ENCODE measurements at regions not wholly inside any gene's neighbourhood (a gene's known extent, or its start where the extent isn't known, plus 50 kb on each side); places are given as distances from the start of the nearest gene placed in this dataset.

DNA sequence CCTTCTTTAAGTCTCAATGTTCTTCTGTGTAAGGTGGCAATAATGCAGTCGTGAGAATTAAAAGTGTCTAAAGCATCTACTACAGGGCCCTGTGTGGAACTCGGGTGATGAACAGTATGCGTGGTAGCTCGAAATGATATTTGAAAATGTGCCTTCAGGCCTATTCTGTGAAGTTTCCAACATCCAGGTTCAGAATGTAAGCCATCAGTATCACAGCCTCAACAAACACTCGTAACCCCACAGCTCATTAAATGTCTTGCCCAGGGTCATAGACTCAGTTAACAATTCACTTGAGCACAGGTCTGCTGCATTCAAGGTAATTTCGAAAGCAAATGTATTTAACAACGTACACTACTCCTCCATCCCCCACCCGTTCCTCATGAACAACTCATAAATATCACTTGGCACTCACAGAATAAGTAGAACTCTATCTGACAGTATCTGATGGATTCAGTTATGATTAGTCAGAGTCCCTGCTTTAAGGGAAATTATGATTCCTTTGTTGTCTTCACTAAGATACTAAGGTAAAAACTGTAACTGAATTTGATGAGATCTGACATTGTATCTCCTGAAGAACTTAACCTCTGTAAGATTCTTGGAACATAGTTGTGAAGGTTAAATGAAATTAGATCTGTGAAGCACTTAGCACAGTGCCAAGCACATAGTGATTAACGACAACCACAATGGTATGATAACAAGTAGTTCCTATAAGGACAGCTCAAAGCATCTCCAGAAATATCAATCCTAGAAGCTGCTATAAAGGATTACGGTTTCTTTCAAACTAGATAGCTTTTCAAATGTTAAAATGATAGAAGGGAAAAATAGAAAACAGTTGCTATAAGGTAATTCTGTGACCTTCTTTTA lies 642.3 kb downstream of the TBL1XR1 start:
- DNase-seq (ENCODE audit: low read depth) = no peak

DNA sequence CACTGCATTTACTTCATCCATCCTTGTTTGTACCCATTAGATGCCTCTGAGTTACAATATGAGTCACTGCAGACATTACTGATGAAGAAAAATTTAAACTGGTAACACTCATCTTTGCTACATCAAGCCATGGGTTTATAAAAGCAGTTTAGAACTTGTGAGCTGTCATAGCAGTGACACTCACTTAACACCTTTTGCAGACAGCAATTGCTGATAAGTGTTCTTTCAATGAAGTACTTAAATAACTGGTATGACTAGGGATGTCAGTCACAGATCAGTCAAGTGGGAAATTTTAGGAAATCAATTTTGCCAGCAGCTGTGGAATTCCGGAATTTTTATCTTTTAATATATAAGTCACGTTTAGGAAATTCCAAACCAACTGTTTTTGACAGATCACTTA lies 643.0 kb downstream of the TBL1XR1 start:
- DNase-seq (ENCODE audit: low read depth) = no peak

DNA sequence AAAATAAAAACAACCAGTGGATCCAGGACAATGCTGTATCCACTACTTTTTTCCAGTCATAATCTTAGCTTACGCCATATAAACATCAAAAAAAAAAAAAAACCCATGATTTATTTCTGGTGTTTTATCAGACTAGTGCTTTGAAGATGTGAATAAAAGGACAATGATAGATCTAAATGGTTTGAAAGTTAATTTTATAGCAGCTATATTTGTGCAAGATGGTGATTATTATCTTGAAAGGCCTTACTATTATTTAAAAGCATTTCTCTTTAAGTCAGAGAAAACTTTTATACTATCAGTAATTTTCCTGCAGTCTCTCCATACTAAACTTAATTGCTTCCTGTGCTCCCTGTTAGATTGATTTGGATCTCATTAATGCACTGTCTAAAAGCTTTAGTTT lies 670.3 kb downstream of the TBL1XR1 start:
- no peak for DNase-seq (ENCODE audit: low read depth)

DNA sequence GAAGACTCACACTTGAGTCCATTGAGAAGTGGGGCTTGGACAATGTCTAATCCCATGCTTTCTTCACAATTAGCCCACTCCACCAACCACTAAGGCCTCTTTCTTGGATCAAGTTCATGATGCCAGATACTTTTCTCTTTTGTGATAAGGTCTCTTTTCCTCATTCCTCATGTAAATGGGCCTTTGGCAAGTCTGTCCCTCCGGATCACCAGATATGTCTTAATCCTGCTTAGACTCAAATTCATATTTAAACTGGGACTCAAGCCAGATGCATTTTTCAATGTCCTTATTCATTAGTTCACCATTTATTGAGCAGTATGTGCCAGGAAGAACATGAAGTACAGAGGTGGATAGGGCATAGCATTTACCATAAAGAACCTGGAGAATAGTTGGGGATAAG lies 671.1 kb downstream of the TBL1XR1 start:
- DNase-seq (ENCODE audit: low read depth) = no peak

DNA sequence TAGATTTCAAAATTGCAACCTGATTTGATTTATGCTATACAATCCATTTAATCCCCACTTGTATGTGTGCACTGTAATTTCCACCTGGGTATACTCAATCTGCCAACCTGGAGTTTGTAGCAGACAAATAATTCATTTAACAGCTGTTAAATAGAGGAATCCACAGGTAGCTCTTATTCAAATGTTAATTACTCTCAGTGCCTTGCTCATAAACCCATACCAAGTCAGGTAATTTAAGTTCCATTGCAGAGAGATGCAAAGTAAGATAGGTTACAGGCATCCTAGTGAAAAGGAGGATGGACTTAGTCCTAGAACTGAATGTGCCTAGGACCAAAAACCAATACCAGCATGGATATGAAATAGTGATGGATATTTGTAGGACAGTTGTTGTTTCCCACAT lies 674.2 kb downstream of the TBL1XR1 start:
- no peak for DNase-seq (ENCODE audit: low read depth)

DNA sequence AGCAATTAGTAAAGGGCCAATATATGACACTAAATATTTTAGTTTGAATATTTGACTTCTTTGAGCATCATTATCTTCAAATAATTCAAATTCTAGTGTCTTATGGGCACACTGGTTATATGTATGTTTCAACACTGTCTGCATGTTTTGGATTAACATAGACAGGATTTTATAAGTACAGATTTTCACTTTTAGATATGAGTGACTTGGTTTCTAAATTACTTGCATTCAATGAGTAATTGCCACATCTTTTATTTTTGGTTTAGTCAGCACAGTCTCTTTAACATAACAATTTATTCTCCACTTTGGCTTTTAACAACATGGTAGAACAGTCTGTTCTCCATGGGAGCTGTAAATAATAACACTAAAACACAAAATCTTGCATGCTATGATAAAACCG lies 674.8 kb downstream of the TBL1XR1 start:
- no peak for DNase-seq (ENCODE audit: low read depth)

DNA sequence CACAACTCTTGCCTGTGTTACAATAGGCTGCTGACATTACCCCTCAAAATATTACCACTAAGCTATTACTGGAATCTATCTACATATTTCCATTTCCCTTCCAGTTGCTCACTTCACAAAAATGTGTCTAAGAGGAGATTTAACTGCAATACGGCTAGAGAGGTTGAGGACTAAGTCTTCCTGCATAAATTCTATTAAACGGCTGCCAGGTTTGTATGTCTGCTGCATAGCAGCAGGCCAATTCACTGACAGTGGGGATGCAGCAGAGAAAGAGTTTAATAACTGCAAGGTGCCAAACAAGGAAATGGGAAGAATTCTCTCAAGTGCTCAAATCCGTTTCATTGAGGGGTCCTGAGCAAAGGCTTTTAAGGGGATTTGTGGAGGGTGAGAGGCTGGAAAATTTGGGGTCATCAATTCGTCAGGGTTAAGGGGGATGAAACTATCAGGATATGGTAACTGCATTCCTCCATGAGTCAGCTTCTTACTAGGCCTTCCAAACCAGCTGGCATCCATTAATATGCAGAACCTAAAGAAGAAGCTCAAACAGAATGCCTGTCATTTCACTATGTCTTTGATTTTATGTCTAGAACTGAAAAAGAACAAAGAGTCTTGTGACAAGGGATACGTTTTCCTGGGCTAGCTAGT lies 675.6 kb downstream of the TBL1XR1 start:
- no peak for DNase-seq (ENCODE audit: low read depth)

DNA sequence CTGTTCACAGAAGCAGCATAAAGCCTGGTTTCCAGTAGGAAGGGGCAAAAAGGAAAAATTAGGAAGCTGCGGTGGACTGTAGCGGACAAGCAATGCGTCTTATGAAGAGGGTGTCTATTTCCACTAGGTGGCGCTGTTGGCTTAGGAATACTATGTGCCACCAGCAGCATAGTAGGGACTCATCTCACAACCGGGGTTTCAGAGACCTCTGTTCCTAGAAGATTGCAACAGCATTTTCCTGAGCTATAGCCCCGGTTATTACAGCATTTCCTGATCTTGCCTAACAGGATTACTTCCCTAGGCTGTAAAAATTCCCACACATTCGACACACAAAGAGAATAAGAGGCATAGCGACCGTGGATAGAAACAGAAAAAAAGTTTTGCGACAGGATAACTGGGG lies 683.0 kb downstream of the TBL1XR1 start:
- DNase-seq (ENCODE audit: low read depth) = no peak

DNA sequence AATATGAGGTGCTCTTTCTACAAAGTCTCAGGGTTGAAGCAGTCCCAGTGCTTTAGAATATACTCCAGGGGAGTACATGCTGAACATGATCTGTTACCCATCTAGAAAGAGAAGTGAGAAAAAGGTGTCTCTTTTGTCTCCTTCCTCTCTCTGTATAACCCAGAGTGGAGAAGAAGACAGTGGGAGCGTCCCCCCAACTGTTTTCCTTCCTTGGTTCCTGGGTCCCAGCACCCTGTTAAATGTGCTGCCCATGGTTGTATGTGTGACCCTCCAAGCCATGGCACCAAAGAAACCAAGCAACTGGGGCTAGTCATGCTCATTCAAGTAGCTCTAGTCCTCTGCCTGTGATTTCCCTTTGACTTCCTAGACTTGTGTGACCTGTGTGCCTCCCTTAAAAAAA lies 683.7 kb downstream of the TBL1XR1 start:
- DNase-seq (ENCODE audit: low read depth) = no peak

DNA sequence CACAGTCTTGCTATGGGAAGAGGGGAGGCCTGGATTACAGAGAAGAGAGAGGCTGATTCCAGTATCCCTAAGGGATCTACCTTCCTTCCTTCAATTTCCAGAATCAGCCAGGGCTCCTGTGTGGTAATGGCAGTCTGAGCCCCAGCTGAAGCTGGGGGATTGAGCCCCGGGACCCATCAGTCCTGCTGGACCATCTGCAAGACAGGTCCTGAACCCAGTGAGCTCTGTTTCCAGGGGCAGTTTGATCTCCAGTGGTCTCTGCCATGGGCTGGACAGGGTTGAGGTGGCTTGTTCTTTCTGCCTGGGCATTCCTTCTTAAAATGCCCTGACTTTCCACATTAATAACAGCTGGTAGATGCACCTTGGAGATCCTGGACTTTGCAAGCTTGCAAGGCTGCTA lies 685.2 kb downstream of the TBL1XR1 start:
- DNase-seq (ENCODE audit: low read depth) = no peak

DNA sequence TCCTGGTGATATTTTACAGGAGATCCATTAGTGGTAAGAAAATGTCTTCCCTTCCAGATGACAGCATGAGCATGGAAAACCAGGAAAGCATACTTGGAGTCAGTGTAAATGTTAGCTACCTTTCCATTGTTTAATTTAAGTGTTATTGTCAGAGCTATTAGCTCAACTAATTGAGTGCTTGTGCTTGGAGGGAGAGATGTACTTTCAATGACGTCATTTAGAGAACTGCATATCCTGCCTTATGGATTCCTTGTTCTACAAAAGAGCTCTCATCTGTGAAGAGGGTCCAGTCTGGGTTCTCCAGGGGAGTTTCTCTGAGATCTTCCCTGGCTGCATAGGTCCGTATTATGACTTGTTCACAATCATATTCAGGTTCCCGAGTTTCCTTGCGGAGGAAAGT lies 687.2 kb downstream of the TBL1XR1 start:
- DNase-seq (ENCODE audit: low read depth) = no peak

DNA sequence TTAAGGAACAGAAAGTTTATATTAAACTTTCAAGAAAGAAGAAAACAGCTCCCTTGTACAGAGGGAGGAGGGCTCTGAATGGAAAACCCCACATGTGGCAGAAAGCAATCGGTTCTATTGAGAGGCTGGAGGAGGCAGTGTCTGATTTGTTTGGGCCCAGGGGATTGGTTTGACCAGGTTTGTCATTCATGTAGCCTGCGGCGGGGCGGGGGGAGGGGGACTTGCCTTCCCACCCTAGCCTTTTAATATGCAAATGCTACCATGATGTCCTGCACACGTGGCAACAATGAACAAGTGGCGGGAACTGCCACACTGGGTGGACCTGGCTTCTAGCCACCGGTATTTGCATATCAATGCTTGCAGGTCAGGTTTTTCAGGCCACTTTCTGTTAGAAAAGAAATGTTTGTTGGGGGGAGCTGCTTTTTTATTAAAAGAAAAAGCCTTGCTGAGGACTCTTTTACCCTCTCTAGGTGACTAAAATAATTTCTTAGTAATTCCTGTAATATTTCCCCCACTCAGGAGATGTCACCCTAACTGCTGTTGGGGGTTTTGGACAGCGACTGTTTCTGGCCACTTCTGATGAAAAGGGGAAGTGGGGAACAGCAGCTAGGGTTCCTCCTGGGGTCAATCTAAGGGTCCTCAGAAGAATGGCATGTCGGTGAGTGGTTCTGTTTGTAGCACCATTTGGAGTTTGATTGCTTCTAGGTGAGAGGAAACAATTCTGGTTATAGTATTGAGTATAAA lies 691.2 kb downstream of the TBL1XR1 start:
- no peak for DNase-seq (ENCODE audit: low read depth)

DNA sequence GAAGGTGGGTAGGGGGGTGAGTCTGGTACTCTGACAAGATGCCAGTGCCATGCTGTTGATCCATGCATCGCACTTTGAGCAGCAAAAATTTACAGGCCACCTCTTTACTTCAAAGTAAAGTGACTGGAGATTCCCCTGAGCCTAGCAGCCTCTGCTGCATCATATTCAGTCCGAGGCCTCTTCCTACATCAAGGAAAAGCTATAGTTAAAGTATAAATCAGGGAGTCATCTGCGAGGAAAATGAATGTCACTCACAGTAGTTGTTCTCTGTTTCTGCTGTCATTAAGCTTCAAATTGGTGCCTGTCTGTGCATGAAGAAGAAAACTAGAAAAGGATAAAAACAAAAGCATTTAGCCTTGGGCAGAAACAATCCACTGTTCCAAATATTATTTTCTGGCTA lies 706.2 kb downstream of the TBL1XR1 start:
- no peak for DNase-seq (ENCODE audit: low read depth)

DNA sequence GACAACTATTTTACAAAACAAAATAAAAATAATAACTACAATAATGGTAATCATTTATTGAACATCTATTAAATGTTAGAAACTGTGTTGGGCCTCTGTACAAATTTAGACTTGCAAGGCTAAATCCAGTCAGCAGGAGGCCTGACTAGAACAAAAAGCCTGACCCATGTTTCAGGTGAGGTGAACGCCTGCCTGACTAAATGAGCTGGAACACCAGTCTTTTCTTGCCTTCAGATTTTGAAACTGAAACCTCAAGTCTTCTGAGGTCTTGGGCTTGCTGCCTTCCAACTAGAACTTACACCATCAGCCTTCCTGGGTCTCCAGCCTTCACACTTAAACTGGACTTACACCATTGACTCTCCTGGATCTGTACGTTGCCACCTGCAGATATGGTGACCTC lies 706.9 kb downstream of the TBL1XR1 start:
- no peak for DNase-seq (ENCODE audit: low read depth)

DNA sequence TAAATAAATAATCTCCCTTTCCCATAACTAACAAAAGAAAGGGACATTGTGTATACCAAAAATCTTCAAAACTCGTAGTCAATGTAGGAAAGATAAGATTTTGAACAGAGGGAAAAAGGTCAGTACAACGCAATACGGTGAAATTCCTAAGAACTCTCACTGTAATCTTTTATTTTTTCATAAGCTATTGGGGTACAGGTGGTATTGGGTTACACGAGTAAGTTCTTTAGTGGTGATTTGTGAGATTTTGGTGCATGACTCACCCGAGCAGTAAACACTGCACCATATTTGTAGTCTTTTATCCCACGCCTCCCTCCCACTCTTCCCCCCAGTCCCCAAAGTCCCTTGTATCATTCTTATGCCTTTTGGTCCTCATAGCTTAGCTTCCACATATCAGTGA lies 718.0 kb downstream of the TBL1XR1 start:
- DNase-seq (ENCODE audit: low read depth) = no peak

DNA sequence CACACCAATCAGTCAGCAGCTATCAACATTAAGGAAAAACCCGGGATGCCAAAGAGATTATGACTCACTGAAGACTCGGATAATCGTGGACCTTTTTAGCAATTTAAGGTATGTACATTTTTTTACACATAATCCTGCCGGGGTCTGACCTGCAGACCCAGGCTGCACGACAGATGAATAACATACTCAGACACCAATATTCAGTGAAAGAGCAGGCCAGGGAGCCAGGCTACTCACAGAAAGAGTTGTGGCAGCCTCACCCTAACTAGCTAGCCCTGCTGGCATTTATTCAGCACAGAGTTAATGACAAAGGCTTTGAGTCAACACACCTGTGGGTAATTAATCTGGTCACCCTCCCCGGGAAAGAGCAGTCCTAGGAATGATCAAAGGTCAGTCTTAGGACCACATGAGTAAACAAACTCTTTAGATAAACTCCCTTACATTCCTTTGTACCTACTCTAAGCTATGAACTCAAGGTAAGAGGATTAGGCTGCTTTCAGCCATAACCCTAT lies 727.5 kb downstream of the TBL1XR1 start:
- no peak for DNase-seq (ENCODE audit: low read depth)

DNA sequence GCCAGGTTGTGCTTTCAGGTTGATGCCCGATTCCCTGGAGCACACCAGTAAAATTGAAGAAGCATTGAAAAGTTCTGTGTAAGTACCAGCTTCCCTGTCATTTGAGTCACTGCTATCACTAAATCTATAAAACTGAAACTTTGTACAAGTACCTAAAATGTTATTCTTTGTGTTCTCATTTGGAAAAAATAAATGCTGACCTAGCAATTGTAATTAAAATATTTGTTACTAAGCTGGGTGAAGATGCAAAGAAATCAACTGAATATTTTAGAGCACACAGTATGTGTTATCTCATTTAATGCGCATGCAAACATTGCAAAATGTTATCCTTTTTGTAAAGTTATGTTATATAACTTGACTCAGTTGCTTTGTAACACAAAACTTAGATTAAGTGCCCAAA lies 733.7 kb downstream of the TBL1XR1 start:
- DNase-seq (ENCODE audit: low read depth) = no peak

DNA sequence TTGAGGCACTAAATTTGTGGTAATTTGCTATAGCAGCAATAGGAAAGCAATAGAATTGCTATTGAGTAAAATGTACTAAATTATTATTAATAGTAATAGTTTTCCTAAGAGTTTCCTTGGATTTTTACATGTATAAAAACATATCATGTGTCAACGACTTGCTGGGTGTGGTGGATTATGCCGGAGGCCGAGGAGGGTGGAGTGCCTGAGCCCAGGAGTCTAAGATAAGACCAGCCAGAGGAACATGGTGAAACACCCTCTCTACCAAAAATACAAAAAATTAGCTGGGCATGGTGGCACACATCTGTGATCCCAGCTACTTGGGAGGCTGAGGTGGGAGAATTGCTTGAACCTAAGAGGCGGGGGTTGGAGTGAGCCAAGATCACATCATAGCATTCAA lies 749.9 kb downstream of the TBL1XR1 start:
- DNase-seq (ENCODE audit: low read depth) = no peak

DNA sequence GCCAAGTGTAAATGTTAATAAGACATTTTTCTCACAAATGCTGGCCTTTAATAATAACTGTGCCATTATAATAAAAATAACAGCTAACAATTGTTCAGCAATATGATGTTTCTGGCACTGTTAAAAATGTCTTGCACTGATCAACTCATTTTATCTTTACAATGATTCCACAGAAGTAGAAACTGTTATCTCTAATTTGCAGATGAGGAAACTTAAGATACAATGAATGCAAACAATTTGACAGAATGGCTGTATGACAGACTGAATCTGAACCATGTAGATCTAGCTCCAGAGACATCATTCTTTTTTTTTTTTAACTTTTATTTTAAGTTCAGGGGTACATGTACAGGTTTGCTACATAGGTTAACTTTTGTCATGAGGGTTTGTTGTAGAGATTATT lies 755.0 kb downstream of the TBL1XR1 start:
- DNase-seq (ENCODE audit: low read depth) = no peak

DNA sequence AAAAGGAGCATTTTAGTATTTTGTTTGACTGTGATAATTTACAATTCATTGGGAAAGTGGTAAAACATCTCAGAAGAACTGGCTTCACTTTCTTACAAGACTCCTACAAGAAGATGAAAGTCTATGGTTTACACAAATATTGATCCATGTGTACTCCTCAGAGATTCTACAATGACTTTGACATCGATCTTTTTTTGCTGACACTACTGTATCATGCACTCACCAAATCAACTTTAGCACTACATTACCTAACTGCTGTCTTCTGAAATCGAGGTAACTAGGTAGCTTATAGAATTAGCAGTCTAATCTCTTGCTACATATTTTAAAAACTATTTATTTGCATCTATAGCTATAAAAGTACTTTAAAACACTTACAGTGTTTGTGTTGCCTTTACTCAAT lies 757.6 kb downstream of the TBL1XR1 start:
- DNase-seq (ENCODE audit: low read depth) = no peak

DNA sequence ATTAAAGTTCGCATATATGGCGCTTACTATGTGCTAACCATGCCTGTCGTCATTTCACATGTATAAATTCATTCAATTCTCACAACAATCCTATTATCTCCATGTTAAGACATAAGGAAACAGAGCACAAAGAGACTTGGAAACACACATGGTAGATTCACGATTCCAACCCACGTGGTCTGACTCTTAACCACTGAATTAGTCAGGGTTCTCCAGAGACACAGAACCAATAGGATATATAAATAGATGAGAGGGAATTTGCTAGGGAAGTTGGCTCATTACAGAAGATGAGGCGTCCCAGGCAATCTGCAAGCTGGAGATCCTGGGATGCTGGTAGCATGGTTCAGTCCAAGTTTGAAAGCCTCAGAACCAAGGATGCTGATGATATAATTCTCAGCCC lies 765.3 kb downstream of the TBL1XR1 start:
- DNase-seq (ENCODE audit: low read depth) = no peak

DNA sequence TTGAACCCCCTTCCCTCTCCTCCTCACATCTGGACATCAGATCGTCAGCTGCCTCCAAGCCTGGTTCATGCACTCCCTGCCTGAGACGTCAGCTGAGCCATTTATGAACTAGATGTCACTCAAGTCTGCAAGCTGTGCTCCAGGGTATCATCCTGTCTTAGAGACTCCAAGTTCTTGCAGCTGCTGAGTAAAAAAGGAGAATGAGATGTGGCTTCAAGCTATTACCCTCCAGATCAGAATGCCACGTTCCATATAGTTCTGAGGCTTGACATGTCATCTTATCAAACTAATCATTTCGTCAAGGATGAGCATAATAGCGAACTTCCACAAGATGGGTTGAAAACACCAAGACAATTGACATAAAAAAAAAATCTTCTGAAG lies 766.3 kb downstream of the TBL1XR1 start:
- DNase-seq (ENCODE audit: low read depth) = no peak
